SKM-1 treated with dmso at 0.1 percent for 144 hours (cell line): ENCODE measurements at regions not wholly inside any gene's neighbourhood (a gene's known extent, or its start where the extent isn't known, plus 50 kb on each side); places are given as distances from the start of the nearest gene placed in this dataset.
A peak's percentile ranks its signal among the peaks of the same experiment; 100 is the strongest.
"Not testable (repeated sequence)": the region's sequence is repeated elsewhere in the genome, so short reads cannot be mapped to it uniquely, and the experiment has no call there.

Experiments
- DNase-seq: peaks from one replicate; lab custom pipeline; 2025; ENCODE audit not compliant: unreplicated experiment; lab: John Stamatoyannopoulos, UW

- not testable (repeated sequence) for DNase-seq
Measured at GRCh38 chr4:67412153-67412712, 133.1 kb downstream of the CENPC start.

GRCh38 chr4:67403342-67403741, 142.0 kb downstream of the CENPC start:
- no peak for DNase-seq

GRCh38 chr4:67401902-67402301, 143.4 kb downstream of the CENPC start:
- no peak for DNase-seq

GRCh38 chr4:67397931-67398330, 147.4 kb downstream of the CENPC start:
- no peak for DNase-seq

GRCh38 chr4:67397031-67397430, 148.3 kb downstream of the CENPC start:
- no peak for DNase-seq

- DNase-seq, result no peak
Measured at GRCh38 chr4:67396008-67396407, 149.3 kb downstream of the CENPC start.

- no peak for DNase-seq
Measured at GRCh38 chr4:67394879-67395278, 150.4 kb downstream of the CENPC start.

- peak; percentile 17 for DNase-seq
Measured at GRCh38 chr4:67393699-67394281, 151.5 kb downstream of the CENPC start.

- no peak for DNase-seq
Measured at GRCh38 chr4:67393007-67393406, 152.3 kb downstream of the CENPC start.

GRCh38 chr4:67381406-67381804, 163.9 kb downstream of the CENPC start:
- DNase-seq, result not testable (repeated sequence)

GRCh38 chr4:67380702-67381405, 164.4 kb downstream of the CENPC start:
- DNase-seq, result not testable (repeated sequence)

GRCh38 chr4:67380154-67380553, 165.1 kb downstream of the CENPC start:
- DNase-seq, result no peak

GRCh38 chr4:67375291-67375690, 170.0 kb downstream of the CENPC start:
- no peak for DNase-seq

- DNase-seq, result no peak
Measured at GRCh38 chr4:67371615-67372014, 173.7 kb downstream of the CENPC start.

- no peak for DNase-seq
Measured at GRCh38 chr4:67366311-67366861, 178.9 kb downstream of the CENPC start.

GRCh38 chr4:67365661-67366245, 179.6 kb downstream of the CENPC start:
- no peak for DNase-seq

GRCh38 chr4:67355806-67356205, 189.5 kb downstream of the CENPC start:
- no peak for DNase-seq

GRCh38 chr4:67346654-67347053, 198.6 kb downstream of the CENPC start:
- DNase-seq, result no peak

GRCh38 chr4:67344594-67345380, 200.5 kb downstream of the CENPC start:
- no peak for DNase-seq

- no peak for DNase-seq
Measured at GRCh38 chr4:67343199-67343598, 202.1 kb downstream of the CENPC start.

- peak; percentile 10 for DNase-seq
Measured at GRCh38 chr4:67342291-67342690, 203.0 kb downstream of the CENPC start.
